ENCODE measurements at regions not wholly inside any gene's neighbourhood (a gene's known extent, or its start where the extent isn't known, plus 50 kb on each side); places are given as distances from the start of the nearest gene placed in this dataset.

- TF ChIP-seq ZNF462 (CRISPR knock-in tag; IDR thresholded peaks at IDR 0.05) (no peak), EZH2phosphoT487 (IDR thresholded peaks at IDR 0.05; ENCODE audit: unreplicated experiment) (no peak), ZNF114 (CRISPR knock-in tag; IDR thresholded peaks at IDR 0.05) (no peak), CTCF (conservative IDR thresholded peaks at IDR 0.05; ENCODE audit: low read depth in 2 of 2) (no peak), JUNB (IDR thresholded peaks at IDR 0.05; ENCODE audit: unreplicated experiment) (no peak), STAT1 (IDR thresholded peaks at IDR 0.05; ENCODE audit: unreplicated experiment) (no peak), EZH2 (IDR thresholded peaks at IDR 0.05; ENCODE audit: low read depth, unreplicated experiment) (no peak), POLR2AphosphoS5 (IDR thresholded peaks at IDR 0.05; ENCODE audit: low read depth) (no peak)
Observed at GRCh38 chr13:58024103-58024502, 392.6 kb downstream of the PCDH17 start (continued).

GRCh38 chr13:58025821-58026220, 394.3 kb downstream of the PCDH17 start:
- H3K27me3 Mint-ChIP-seq (ENCODE audit: insufficient read depth, low read depth, poor library complexity): no peaks in the 10 kb centered on the region
- Histone ChIP-seq H3K4me2 (no peak overlapping the region), H3K27ac (ENCODE audit: low read depth) (no peak overlapping the region), H4K20me1 (replicated peaks; ENCODE audit: insufficient read depth) (no peaks in the 10 kb centered on the region), H3K79me2 (replicated peaks; ENCODE audit: insufficient read depth) (no peaks in the 10 kb centered on the region), H3K27me3 (ENCODE audit: insufficient read depth) (no peaks in the 10 kb centered on the region), H3K36me3 (ENCODE audit: insufficient read depth) (no peaks in the 10 kb centered on the region), H3K9me2 (ENCODE audit: insufficient read depth) (no peaks in the 10 kb centered on the region), H3K4me3 (no peak overlapping the region), H2AFZ (no peak overlapping the region), H3K4me1 (ENCODE audit: insufficient read depth) (no peaks in the 10 kb centered on the region), H3F3A (replicated peaks; ENCODE audit: low read depth) (no peaks in the 10 kb centered on the region)
- H3K36me3 Mint-ChIP-seq (ENCODE audit: low read depth): no peaks in the 10 kb centered on the region
- DNase-seq (ENCODE audit: low spot score): peak; percentile 2
- no peak for ATAC-seq
- no peak overlapping the region for H3K4me3 Mint-ChIP-seq
- H3K4me1 Mint-ChIP-seq: peaks cover 3% of the 10 kb centered on the region; the same call in 2 of the 3 replicates
- no peak overlapping the region for H3K27ac Mint-ChIP-seq
- H3K9me3 Mint-ChIP-seq: no peaks in the 10 kb centered on the region
- no peak for TF ChIP-seq CTCF (conservative IDR thresholded peaks at IDR 0.05; ENCODE audit: low read depth in 2 of 2)
- TF ChIP-seq NANOG (IDR thresholded peaks at IDR 0.05; ENCODE audit: borderline replicate concordance): no peak
- no peak for TF ChIP-seq ZNF331 (CRISPR knock-in tag; IDR thresholded peaks at IDR 0.05; ENCODE audit: low read depth)
- no peak for TF ChIP-seq POLR2AphosphoS5 (IDR thresholded peaks at IDR 0.05; ENCODE audit: low read depth)
- no peak for TF ChIP-seq ZNF114 (CRISPR knock-in tag; IDR thresholded peaks at IDR 0.05)
- TF ChIP-seq REST (IDR thresholded peaks at IDR 0.05; ENCODE audit: unreplicated experiment): no peak

Measured in GM23338 (cell line).